ENCODE measurements at regions not wholly inside any gene's neighbourhood (a gene's known extent, or its start where the extent isn't known, plus 50 kb on each side); places are given as distances from the start of the nearest gene placed in this dataset.
"Not testable (repeated sequence)": the region's sequence is repeated elsewhere in the genome, so short reads cannot be mapped to it uniquely, and the experiment has no call there.

DNA sequence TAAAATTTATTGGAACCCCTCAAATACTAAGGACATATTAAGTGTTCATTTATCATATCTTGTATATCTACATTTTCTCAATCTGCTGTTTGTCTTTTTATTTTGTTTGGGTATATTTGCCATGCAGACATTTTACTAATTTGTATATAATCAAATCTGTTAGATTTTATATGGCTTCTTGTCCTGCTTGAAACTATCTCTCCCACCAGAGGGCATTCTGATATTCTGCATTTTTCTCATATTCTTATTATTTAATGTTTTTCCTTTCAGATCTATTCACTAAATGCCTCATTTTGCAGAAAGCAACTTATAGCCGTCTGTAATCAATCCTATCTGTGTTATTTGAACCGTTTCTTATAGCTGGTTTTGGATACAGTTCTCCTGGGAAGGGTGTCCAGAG lies 745.5 kb downstream of the LRRIQ3 start:
- H3K36me3 ChIP-seq (ENCODE audit: low read depth, missing control alignments) = no peaks in the 10 kb centered on the region
- H3K27me3 ChIP-seq = no peaks in the 10 kb centered on the region
- no peak for TF ChIP-seq POLR2A (IDR thresholded peaks at IDR 0.05)
- TF ChIP-seq, protein P1, sequence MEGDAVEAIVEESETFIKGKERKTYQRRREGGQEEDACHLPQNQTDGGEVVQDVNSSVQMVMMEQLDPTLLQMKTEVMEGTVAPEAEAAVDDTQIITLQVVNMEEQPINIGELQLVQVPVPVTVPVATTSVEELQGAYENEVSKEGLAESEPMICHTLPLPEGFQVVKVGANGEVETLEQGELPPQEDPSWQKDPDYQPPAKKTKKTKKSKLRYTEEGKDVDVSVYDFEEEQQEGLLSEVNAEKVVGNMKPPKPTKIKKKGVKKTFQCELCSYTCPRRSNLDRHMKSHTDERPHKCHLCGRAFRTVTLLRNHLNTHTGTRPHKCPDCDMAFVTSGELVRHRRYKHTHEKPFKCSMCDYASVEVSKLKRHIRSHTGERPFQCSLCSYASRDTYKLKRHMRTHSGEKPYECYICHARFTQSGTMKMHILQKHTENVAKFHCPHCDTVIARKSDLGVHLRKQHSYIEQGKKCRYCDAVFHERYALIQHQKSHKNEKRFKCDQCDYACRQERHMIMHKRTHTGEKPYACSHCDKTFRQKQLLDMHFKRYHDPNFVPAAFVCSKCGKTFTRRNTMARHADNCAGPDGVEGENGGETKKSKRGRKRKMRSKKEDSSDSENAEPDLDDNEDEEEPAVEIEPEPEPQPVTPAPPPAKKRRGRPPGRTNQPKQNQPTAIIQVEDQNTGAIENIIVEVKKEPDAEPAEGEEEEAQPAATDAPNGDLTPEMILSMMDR (IDR thresholded peaks at IDR 0.05) = no peak
- no peaks in the 10 kb centered on the region for H3K9me3 ChIP-seq
- H3K4me3 ChIP-seq = no peak overlapping the region
- intact Hi-C loops (cut with DNase I; ENCODE audit: low total_unique reads) = no loop called here
- no peak overlapping the region for H3K27ac ChIP-seq
- 41 to 50% methylated on average over 2 of the region's 2 CpGs for WGBS, 2 donors
- DNase-seq = no peak
- no peaks in the 10 kb centered on the region for H3K4me1 ChIP-seq

DNA sequence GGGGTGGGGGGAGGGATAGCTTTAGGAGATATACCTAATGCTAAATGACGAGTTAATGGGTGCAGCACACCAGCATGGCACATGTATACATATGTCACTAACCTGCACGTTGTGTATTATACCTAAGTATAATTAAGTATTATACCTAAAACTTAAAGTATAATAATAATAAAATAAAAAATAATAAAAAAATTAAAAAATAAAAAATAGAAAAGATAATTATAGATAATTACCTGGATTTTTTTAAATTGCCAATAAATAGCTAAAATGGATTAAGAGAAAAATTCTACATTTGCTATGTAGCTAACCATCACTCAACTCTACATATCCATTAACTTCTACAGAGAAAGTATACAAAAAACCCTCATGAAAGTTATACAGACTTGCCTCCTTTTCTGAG lies 747.3 kb downstream of the LRRIQ3 start:
- DNase-seq; H3K27me3 ChIP-seq; intact Hi-C loops (cut with DNase I; ENCODE audit: low total_unique reads); H3K4me1 ChIP-seq; H3K36me3 ChIP-seq (ENCODE audit: low read depth, missing control alignments); H3K27ac ChIP-seq; H3K4me3 ChIP-seq; H3K9me3 ChIP-seq: not testable (repeated sequence)
- WGBS, 2 donors = 93% methylated on average over 2 of the region's 2 CpGs

DNA sequence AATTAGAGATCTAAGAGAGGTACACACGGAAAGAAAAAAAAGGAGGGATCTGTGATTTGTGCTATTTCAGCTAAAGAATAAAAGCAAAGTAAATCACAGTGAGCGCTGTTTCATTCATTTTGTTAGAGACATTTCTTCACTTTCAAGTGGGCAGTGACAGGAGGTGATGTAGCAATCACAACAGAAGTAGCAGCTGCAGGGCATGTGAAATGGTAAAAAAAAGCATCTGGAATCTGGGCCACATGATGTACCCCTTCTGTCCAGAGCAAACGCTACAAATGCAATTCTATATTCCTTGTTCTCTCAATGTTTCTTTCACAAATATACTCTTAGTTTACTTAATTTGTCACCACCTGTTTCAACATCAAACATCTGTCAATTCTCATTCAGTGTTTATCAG lies 786.5 kb downstream of the LRRIQ3 start:
- TF ChIP-seq, protein P1 (IDR thresholded peaks at IDR 0.05) = no peak
- no peak for TF ChIP-seq POLR2A (IDR thresholded peaks at IDR 0.05)
- DNase-seq = no peak

DNA sequence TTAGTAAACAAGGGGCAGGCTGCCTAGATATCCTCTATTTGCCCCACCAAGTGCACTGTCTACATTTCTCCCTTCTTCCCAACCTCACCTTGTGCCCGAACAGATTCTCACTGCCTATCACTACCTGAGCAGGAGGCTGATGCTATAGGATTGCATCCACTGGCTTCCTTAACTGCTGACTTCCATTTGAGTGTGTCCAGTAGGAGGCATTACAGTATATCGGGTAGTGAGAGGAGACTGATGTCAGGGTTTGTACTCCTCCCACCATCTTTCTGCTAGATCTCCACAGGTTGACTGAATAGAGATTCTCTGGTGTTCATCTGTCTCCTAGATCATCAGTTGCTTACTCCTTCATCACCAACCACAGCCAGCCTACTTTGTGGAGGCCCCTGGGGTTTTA lies 796.3 kb downstream of the LRRIQ3 start:
- Histone ChIP-seq H3K36me3 (ENCODE audit: low read depth, missing control alignments) (no peaks in the 10 kb centered on the region), H3K27me3 (no peaks in the 10 kb centered on the region), H3K4me3 (no peak overlapping the region), H3K4me1 (no peaks in the 10 kb centered on the region), H3K27ac (no peak overlapping the region), H3K9me3 (no peaks in the 10 kb centered on the region)
- WGBS, 2 donors = 73 to 91% methylated on average over 2 of the region's 2 CpGs
- intact Hi-C loops (cut with DNase I; ENCODE audit: low total_unique reads) = no loop called here
- DNase-seq = no peak
- no peak for TF ChIP-seq POLR2A (IDR thresholded peaks at IDR 0.05)
- TF ChIP-seq, protein P1 (IDR thresholded peaks at IDR 0.05) = no peak

More for the DNA sequence above, 786.5 kb downstream of the LRRIQ3 start:
- intact Hi-C loops (cut with DNase I; ENCODE audit: low total_unique reads) = no loop called here
- Histone ChIP-seq H3K9me3 (no peaks in the 10 kb centered on the region), H3K27me3 (no peaks in the 10 kb centered on the region), H3K27ac (no peak overlapping the region), H3K4me1 (no peaks in the 10 kb centered on the region), H3K4me3 (no peak overlapping the region), H3K36me3 (ENCODE audit: low read depth, missing control alignments) (no peaks in the 10 kb centered on the region)
- 84 to 91% methylated on average over 3 of the region's 3 CpGs for WGBS, 2 donors

DNA sequence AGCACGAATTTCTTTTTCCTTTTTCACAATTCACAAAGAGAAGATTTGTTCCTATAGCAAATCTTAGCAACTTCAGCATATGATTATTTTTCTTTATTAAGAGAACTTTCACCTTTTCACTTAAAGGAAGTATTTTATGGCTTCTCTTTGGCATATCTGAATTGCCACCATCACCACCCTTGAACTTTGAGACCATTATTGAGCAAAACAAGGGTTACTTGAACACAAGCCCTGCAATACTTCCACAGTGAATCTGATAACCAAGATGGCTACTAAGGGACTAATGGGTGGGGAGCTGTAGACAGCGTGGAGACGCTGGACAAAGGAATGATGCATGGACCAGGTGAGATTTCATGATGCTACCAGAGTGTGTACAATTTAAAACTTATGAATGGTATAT lies 815.0 kb downstream of the LRRIQ3 start:
- H3K9me3 ChIP-seq = no peaks in the 10 kb centered on the region
- intact Hi-C loops (cut with DNase I; ENCODE audit: low total_unique reads) = no loop called here
- no peak for DNase-seq
- no peaks in the 10 kb centered on the region for H3K4me1 ChIP-seq
- TF ChIP-seq, protein P1 (IDR thresholded peaks at IDR 0.05) = no peak
- no peak for TF ChIP-seq POLR2A (IDR thresholded peaks at IDR 0.05)
- no peak overlapping the region for H3K27ac ChIP-seq
- H3K4me3 ChIP-seq = no peak overlapping the region
- WGBS, 2 donors = 81 to 82% methylated on average over 3 of the region's 3 CpGs
- no peaks in the 10 kb centered on the region for H3K27me3 ChIP-seq
- no peaks in the 10 kb centered on the region for H3K36me3 ChIP-seq (ENCODE audit: low read depth, missing control alignments)

All from testis (tissue), 2 donors.